B cell (primary cell): ENCODE measurements at regions not wholly inside any gene's neighbourhood (a gene's known extent, or its start where the extent isn't known, plus 50 kb on each side); places are given as distances from the start of the nearest gene placed in this dataset.

Source experiments
- ATAC-seq: fragments of 200-7000 bp; cut with Tn5 transposase; one replicate; pipeline ENCODE4 v1.10.0; 2021; ENCODE audit warnings: low read depth, mild to moderate bottlenecking, moderate number of reproducible peaks, moderate library complexity
- CTCF ChIA-PET: fragments of 350-600 bp; sonication (Branson Sonifier 250); formaldehyde crosslinking; loops from one replicate; lab custom pipeline; 2021; ENCODE audit warnings: antibody characterized with exemption, inconsistent platforms; lab: Charles Lee
- POLR2A ChIA-PET: fragments of 350-600 bp; sonication (Branson Sonifier 250); formaldehyde crosslinking; loops from one replicate; lab custom pipeline; 2021; ENCODE audit warnings: antibody characterized with exemption; lab: Charles Lee
- DNase-seq: peaks from one replicate; pipeline ENCODE4 v3.0.0; 2013
- H2AFZ ChIP-seq: 2 replicates; pipeline ENCODE4 v1.6.1; 2012; ENCODE audit warnings: mild to moderate bottlenecking, low read depth, low read length; ENCODE audit not compliant: insufficient read depth, poor library complexity, severe bottlenecking
- H3K27ac ChIP-seq, 2 donors: 1 replicate in 1 of 2; 2 replicates in 1 of 2; pipeline ENCODE4 v1.5.1; 2012 to 2013; ENCODE audit warnings: low read length in 2 of 2, mild to moderate bottlenecking in 2 of 2, moderate library complexity in 1 of 2
- H3K27me3 ChIP-seq, 4 experiments: fragments of 200-600 bp in 1 of 4; sonication (generic) in 1 of 4; replicated peaks in 1 of 4; 1 replicate in 2 of 4; 2 replicates in 2 of 4; pipeline versions ENCODE4 v1.6.1 to v1.7.0; 2013 to 2016; ENCODE audit warnings: low read length in 3 of 4, mild to moderate bottlenecking in 2 of 4, mixed read lengths in 1 of 4, moderate library complexity in 1 of 4; ENCODE audit not compliant: insufficient read depth in 4 of 4, control insufficient read depth in 3 of 4; ENCODE audit errors: control extremely low read depth in 1 of 4
- H3K36me3 ChIP-seq, 2 experiments: replicated peaks in 1 of 2; 1 replicate in 1 of 2; 2 replicates in 1 of 2; pipeline versions ENCODE4 v1.6.1 to v1.7.1; 2013; ENCODE audit warnings: low read length in 1 of 2; ENCODE audit not compliant: insufficient read depth in 2 of 2, control insufficient read depth in 1 of 2; ENCODE audit errors: control extremely low read depth in 1 of 2, extremely low read depth in 1 of 2
- H3K4me1 ChIP-seq, 2 donors: fragments of 200-600 bp in 1 of 2; sonication (generic) in 1 of 2; 1 replicate in 1 of 2; 2 replicates in 1 of 2; pipeline versions ENCODE4 v1.5.1 to v1.6.1; 2013 to 2017; ENCODE audit warnings: low read length in 2 of 2; ENCODE audit not compliant: control insufficient read depth in 2 of 2, insufficient read depth in 2 of 2
- H3K4me2 ChIP-seq: replicated peaks from 2 replicates; pipeline ENCODE3; 2012; ENCODE audit warnings: mild to moderate bottlenecking, low read depth, low read length; ENCODE audit not compliant: poor library complexity, severe bottlenecking
- H3K4me3 ChIP-seq, 5 experiments: fragments of 200-600 bp in 1 of 5; sonication (generic) in 1 of 5; 1 replicate in 3 of 5; 2 replicates in 2 of 5; pipeline versions ENCODE4 v1.5.1 to v1.7.0; 2011 to 2016; ENCODE audit warnings: low read length in 4 of 5, mild to moderate bottlenecking in 4 of 5, low read depth in 2 of 5, control low read depth in 1 of 5, moderate library complexity in 1 of 5; ENCODE audit not compliant: insufficient read depth in 1 of 5; ENCODE audit errors: control extremely low read depth in 1 of 5, extremely low read depth in 1 of 5
- H3K79me2 ChIP-seq: fragments of 200-600 bp; sonication (generic); one replicate; pipeline ENCODE4 v1.6.0; 2016; ENCODE audit warnings: low read length; ENCODE audit not compliant: control insufficient read depth, insufficient read depth
- H3K9ac ChIP-seq: fragments of 200-600 bp; sonication (generic); 2 replicates; pipeline ENCODE4 v1.6.1; 2017; ENCODE audit warnings: mild to moderate bottlenecking, low read length, moderate library complexity
- H3K9me3 ChIP-seq, 3 donors: one replicate each; pipeline versions ENCODE4 v1.6.1 to v1.7.1; 2013; ENCODE audit warnings: low read length in 2 of 3; ENCODE audit not compliant: control insufficient read depth in 2 of 3, insufficient read depth in 1 of 3; ENCODE audit errors: control extremely low read depth in 1 of 3
- H4K20me1 ChIP-seq: 2 replicates; pipeline ENCODE4 v1.6.0; 2012; ENCODE audit warnings: mild to moderate bottlenecking, low read length; ENCODE audit not compliant: insufficient read depth, control insufficient read depth, poor library complexity, severe bottlenecking
- H3K27ac Mint-ChIP-seq: one replicate; pipeline ENCODE4 v1.8.0; 2021; ENCODE audit warnings: mixed read lengths
- H3K27me3 Mint-ChIP-seq: one replicate; pipeline ENCODE4 v1.8.0; 2021; ENCODE audit warnings: mixed read lengths
- H3K4me1 Mint-ChIP-seq: one replicate; pipeline ENCODE4 v1.8.0; 2021; ENCODE audit warnings: mixed read lengths
- H3K4me3 Mint-ChIP-seq: one replicate; pipeline ENCODE4 v1.8.0; 2021; ENCODE audit warnings: mixed read lengths
- H3K9me3 Mint-ChIP-seq: one replicate; pipeline ENCODE4 v1.8.0; 2022; ENCODE audit warnings: mixed read lengths; ENCODE audit not compliant: insufficient read depth
- CTCF ChIP-seq: fragments of 200-600 bp; IDR thresholded peaks from one replicate; pipeline ENCODE4 v1.8.0; 2022; ENCODE audit warnings: antibody characterized with exemption, mild to moderate bottlenecking
- EZH2 ChIP-seq: IDR thresholded peaks from 2 replicates; pipeline ENCODE4 v1.6.1; 2012; ENCODE audit warnings: borderline replicate concordance, low read depth, mild to moderate bottlenecking, moderate library complexity, low read length; ENCODE audit not compliant: insufficient read depth, poor library complexity, severe bottlenecking
- WGBS: methylation state at CpG from one replicate; pipeline ENCODE4 v1.1.5; 2013; ENCODE audit warnings: missing lambda C conversion rate; ENCODE audit not compliant: insufficient coverage; 5-methylcytosine and 5-hydroxymethylcytosine counted together
- intact Hi-C: fragments of 100-400 bp; cut with micrococcal nuclease; formaldehyde crosslinking; loops from one replicate; pipeline ENCODE4 v1.10.0; 2022

DNA sequence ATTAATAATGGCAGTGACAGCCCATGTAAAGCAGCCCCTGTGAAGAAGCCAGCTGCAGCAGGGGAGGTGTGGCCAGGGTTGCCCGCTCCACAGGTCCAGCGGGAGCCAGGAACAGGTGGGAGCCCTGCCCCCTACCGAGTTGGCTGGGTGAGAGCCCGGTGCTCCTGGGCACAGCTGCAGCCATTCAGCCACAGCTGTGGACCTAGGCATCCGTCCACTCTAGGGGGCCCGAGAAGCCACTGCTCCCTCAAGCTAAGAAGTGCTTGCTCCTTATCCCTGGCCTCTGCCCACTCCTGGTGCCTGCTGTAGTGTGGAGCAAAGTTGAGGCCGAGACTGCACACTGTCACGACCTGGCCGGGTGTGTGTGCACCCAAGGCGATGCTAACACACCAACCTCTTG is 1469.0 kb downstream of the PCDH7 start:
- H3K4me3 Mint-ChIP-seq: no peak overlapping the region
- Histone ChIP-seq H2AFZ (no peak overlapping the region), H3K4me3 (no peak overlapping the region), H4K20me1 (no peaks in the 10 kb centered on the region), H3K4me2 (no peak overlapping the region), H3K27me3 (no peaks in the 10 kb centered on the region), H3K27ac (no peak overlapping the region), H3K4me1 (no peaks in the 10 kb centered on the region), H3K36me3 (no peaks in the 10 kb centered on the region), H3K79me2 (no peaks in the 10 kb centered on the region), H3K9ac (no peak overlapping the region), H3K9me3 (peaks cover 0 to 14% (median 0%) of the 10 kb centered on the region in 3 donors)
- no peaks in the 10 kb centered on the region for H3K9me3 Mint-ChIP-seq
- DNase-seq (no peak), ATAC-seq (no peak)
- intact Hi-C loops: no loop called here
- POLR2A ChIA-PET: no interaction called here
- no peaks in the 10 kb centered on the region for H3K4me1 Mint-ChIP-seq
- 90% methylated on average over 7 of the region's 10 CpGs for WGBS
- no peaks in the 10 kb centered on the region for H3K27me3 Mint-ChIP-seq
- no peak overlapping the region for H3K27ac Mint-ChIP-seq
- CTCF ChIA-PET: no interaction called here
- TF ChIP-seq EZH2 (no peak), CTCF (no peak)

DNA sequence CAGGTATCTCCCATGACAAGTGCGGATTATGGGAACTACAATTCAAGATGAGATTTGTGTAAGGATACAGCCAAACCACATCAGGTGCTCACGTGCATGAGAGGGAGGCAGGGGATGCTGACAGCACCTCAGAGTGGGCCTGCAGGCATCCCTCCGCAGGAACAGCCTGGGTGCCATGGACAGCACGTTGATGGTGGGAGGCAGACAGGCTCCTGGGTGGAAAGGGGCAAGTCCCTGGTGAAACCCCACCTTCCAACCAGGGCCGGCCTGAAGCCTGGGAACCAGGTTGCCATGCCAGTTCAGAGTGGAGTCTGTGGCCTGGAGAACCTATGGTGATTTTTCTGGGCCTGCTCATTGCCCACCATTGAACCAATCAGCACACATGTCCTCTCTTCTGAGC is 1469.6 kb downstream of the PCDH7 start:
- Mint-ChIP-seq H3K27me3 (no peaks in the 10 kb centered on the region), H3K9me3 (no peaks in the 10 kb centered on the region), H3K4me1 (no peaks in the 10 kb centered on the region), H3K27ac (no peak overlapping the region), H3K4me3 (no peak overlapping the region)
- Histone ChIP-seq H3K4me3 (no peak overlapping the region), H3K36me3 (no peaks in the 10 kb centered on the region), H3K4me1 (no peaks in the 10 kb centered on the region), H3K27me3 (no peaks in the 10 kb centered on the region), H2AFZ (no peak overlapping the region), H4K20me1 (no peaks in the 10 kb centered on the region), H3K4me2 (no peak overlapping the region), H3K79me2 (no peaks in the 10 kb centered on the region), H3K9me3 (peaks cover 0 to 14% (median 0%) of the 10 kb centered on the region in 3 donors), H3K27ac (no peak overlapping the region), H3K9ac (no peak overlapping the region)
- CTCF ChIA-PET: no interaction called here
- TF ChIP-seq CTCF: no peak
- WGBS: 89% methylated on average over 4 of the region's 5 CpGs
- POLR2A ChIA-PET: no interaction called here
- intact Hi-C loops: no loop called here
- DNase-seq (no peak), ATAC-seq (no peak)
